BE2C (cell line): ENCODE measurements at regions not wholly inside any gene's neighbourhood (a gene's known extent, or its start where the extent isn't known, plus 50 kb on each side); places are given as distances from the start of the nearest gene placed in this dataset.

Source experiments
- DNase-seq: peaks from one replicate; pipeline ENCODE4 v3.0.0-alpha.2; 2020
- H3K27me3 ChIP-seq: fragments of 250-450 bp; sonication (Bioruptor Pico); 2 replicates; pipeline ENCODE4 v1.5.1; 2020; ENCODE audit warnings: mild to moderate bottlenecking
- H3K36me3 ChIP-seq: fragments of 250-450 bp; sonication (Bioruptor Pico); 2 replicates; pipeline ENCODE4 v1.5.1; 2020; ENCODE audit warnings: mild to moderate bottlenecking
- H3K4me1 ChIP-seq: fragments of 250-450 bp; sonication (Bioruptor Pico); 2 replicates; pipeline ENCODE4 v1.5.1; 2020
- H3K4me3 ChIP-seq: 2 replicates; pipeline ENCODE4 v1.5.1; 2011; ENCODE audit warnings: low read depth, low read length
- H3K9me3 ChIP-seq: fragments of 250-450 bp; sonication (Bioruptor Pico); 2 replicates; pipeline ENCODE4 v1.5.1; 2020
- CTCF ChIP-seq: IDR thresholded peaks from 2 replicates; pipeline ENCODE4 v1.5.1; 2012; ENCODE audit warnings: mild to moderate bottlenecking, low read depth, low read length

GRCh38 chr4:8728536-8729407, 136.2 kb downstream of the CPZ start:
- Histone ChIP-seq H3K4me3 (no peak overlapping the region), H3K27me3 (no peaks in the 10 kb centered on the region), H3K4me1 (no peaks in the 10 kb centered on the region; the same call in none of the 2 replicates), H3K9me3 (no peaks in the 10 kb centered on the region), H3K36me3 (no peaks in the 10 kb centered on the region)
- DNase-seq, result no peak
- no peak for TF ChIP-seq CTCF

- no peaks in the 10 kb centered on the region for H3K27me3 ChIP-seq
- H3K4me3 ChIP-seq, result no peak overlapping the region
- no peak for TF ChIP-seq CTCF
- H3K9me3 ChIP-seq, result no peaks in the 10 kb centered on the region
- no peaks in the 10 kb centered on the region for H3K36me3 ChIP-seq
- H3K4me1 ChIP-seq, result no peaks in the 10 kb centered on the region; the same call in none of the 2 replicates
- DNase-seq, result no peak
These were observed 135.3 kb downstream of the CPZ start for GRCh38 chr4:8727546-8728510.

- no peaks in the 10 kb centered on the region for H3K36me3 ChIP-seq
- H3K27me3 ChIP-seq, result no peaks in the 10 kb centered on the region
- H3K9me3 ChIP-seq, result no peaks in the 10 kb centered on the region
- H3K4me1 ChIP-seq, result no peaks in the 10 kb centered on the region; the same call in none of the 2 replicates
- H3K4me3 ChIP-seq, result no peak overlapping the region
- no peak for DNase-seq
- TF ChIP-seq CTCF, result no peak
These were observed 134.6 kb downstream of the CPZ start for GRCh38 chr4:8727131-8727530.

- no peaks in the 10 kb centered on the region; the same call in none of the 2 replicates for H3K4me1 ChIP-seq
- no peak overlapping the region for H3K4me3 ChIP-seq
- no peaks in the 10 kb centered on the region for H3K27me3 ChIP-seq
- H3K9me3 ChIP-seq, result no peaks in the 10 kb centered on the region
- TF ChIP-seq CTCF, result no peak
- H3K36me3 ChIP-seq, result no peaks in the 10 kb centered on the region
- no peak for DNase-seq
These were observed 133.8 kb downstream of the CPZ start for GRCh38 chr4:8726344-8726851.

GRCh38 chr4:8725845-8726244, 133.3 kb downstream of the CPZ start:
- no peak for DNase-seq
- H3K27me3 ChIP-seq, result no peaks in the 10 kb centered on the region
- no peak overlapping the region for H3K4me3 ChIP-seq
- H3K4me1 ChIP-seq, result no peaks in the 10 kb centered on the region; the same call in none of the 2 replicates
- H3K36me3 ChIP-seq, result no peaks in the 10 kb centered on the region
- TF ChIP-seq CTCF, result no peak
- no peaks in the 10 kb centered on the region for H3K9me3 ChIP-seq
